ENCODE measurements at regions not wholly inside any gene's neighbourhood (a gene's known extent, or its start where the extent isn't known, plus 50 kb on each side); places are given as distances from the start of the nearest gene placed in this dataset.

DNA sequence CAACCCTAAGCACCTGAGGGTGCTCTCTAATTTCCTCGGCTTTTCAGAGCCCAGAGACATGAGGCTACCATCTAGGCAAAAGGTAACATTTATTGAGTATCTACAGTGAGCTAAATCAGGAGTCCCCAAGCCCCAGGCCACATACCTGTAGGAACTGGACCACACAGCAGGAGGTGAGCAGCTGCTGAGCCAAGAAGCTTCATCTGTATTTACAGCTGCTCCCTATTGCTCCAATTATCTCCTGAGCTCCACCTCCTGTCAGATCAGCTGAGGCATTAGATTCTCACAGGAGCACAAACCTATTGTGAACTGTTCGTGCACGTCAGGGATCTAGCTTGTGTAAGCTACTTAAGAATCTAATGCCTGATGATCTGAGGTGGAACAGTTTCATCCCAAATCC is 70.2 kb downstream of the RND3 start:
- intact Hi-C loops (cut with DNase I): no loop called here
- no peak for DNase-seq

DNA sequence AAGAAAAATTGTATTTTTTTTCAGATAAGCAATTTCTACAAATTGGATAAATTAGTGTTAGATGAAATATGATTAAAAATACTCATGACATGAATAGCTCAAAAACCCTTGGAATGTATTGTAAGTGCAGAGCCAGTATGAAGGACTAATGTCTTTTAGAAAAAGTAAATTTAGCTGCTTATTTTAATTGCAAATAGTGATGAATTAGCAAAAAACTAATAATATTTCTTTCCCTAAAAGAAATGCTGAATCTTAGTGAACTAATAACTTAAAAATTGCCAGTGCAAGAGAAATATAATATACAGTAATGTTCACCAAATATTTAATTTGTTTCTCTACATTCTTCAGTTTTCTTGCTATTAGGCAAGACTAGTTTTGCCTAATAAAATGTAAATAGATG is 72.4 kb downstream of the RND3 start:
- intact Hi-C loops (cut with DNase I): no loop called here
- no peak for DNase-seq

- DNase-seq: no peak
- intact Hi-C loops (cut with DNase I): no loop called here
Measured at GRCh38 chr2:150413910-150414309, 73.6 kb downstream of the RND3 start.

DNA sequence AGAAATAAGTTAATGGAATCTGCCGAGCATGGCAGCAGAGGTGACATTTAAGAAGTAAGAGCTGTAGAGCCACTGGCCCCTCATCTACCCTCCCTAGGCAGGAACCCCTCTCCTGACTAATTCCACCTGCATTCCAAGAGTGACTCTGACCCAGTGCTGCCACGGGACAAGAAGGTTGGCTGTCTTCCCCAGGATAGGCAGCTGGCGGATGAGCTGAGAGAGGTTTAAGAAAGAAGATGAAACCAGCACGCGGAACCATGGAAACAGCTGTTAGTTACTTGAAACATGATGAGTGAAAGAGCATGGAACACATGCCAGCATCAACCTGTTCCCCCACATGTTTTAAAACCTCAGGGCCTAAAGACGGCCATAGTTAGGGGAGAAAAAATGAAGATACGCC is 74.1 kb downstream of the RND3 start:
- intact Hi-C loops (cut with DNase I): no loop called here
- no peak for DNase-seq

- intact Hi-C loops (cut with DNase I): no loop called here
- no peak for DNase-seq
Measured at GRCh38 chr2:150410809-150411208, 76.7 kb downstream of the RND3 start.

- intact Hi-C loops (cut with DNase I): no loop called here
Measured at GRCh38 chr2:150409196-150409595, 78.3 kb downstream of the RND3 start.

GRCh38 chr2:150404147-150404546 is 83.3 kb downstream of the RND3 start:
- no peak for DNase-seq
- intact Hi-C loops (cut with DNase I): no loop called here

More at GRCh38 chr2:150409196-150409595, 78.3 kb downstream of the RND3 start:
- no peak for DNase-seq

DNA sequence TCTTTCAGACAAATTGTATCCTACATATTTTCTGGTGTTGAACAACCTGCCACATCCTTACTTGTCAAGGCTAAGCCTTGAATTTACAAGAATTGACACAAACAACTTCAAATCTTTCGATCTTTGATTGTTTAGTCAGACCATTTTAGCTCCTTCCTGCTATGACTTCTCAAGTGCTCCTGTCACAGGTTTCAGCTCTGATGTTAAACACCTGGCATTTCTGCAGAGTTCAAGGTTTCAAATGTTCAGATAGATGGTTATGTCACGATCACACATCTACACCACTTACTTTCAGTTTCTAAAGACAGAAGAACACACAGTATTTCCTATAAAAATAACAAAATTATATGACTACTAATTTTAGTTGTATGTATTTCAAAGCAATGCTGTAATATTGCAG is 84.0 kb downstream of the RND3 start:
- intact Hi-C loops (cut with DNase I): no loop called here
- DNase-seq: no peak

GRCh38 chr2:150402953-150403352 is 84.5 kb downstream of the RND3 start:
- no peak for DNase-seq
- intact Hi-C loops (cut with DNase I): no loop called here

GRCh38 chr2:150400849-150401248 is 86.6 kb downstream of the RND3 start:
- no peak for DNase-seq
- intact Hi-C loops (cut with DNase I): no loop called here

GRCh38 chr2:150392614-150393013 is 94.9 kb downstream of the RND3 start:
- intact Hi-C loops (cut with DNase I): no loop called here
- DNase-seq: no peak

GRCh38 chr2:150391779-150392178 is 95.7 kb downstream of the RND3 start:
- no peak for DNase-seq
- intact Hi-C loops (cut with DNase I): no loop called here

DNA sequence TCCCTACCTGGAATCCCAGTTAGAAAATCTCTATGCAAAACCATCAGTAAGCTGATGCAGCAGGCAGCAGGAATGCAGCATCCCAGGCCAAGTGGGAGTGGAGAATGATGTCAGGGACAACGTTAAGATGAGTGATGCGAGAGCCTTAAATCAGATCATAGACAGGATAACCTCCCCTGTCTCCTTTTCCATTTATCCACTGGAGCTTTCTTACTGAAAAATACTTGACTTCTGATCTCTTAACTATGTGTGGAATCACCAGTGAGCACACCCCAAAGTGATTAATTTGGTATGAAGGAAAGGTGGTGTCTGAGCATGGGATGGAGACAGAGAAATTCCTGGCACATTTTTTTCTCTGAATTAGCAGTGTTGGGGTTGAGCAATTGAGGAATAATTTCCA is 98.0 kb downstream of the RND3 start:
- intact Hi-C loops (cut with DNase I): no loop called here

DNA sequence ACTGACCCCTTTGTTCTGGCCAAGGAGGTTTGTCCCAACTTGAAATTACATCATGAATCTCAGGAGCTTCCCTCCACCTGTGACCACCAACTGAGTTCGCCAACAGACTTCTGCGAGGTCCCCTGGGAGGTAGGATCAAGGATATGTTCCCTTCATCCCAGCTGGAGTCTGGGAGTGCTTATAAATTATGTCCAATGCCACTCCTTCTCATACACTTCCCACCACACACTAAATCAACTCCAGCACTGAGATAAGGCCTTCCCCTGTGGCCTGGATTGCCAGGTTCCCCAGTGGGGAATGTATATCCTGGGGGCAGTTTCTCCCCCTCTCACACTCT is 99.2 kb downstream of the RND3 start:
- intact Hi-C loops (cut with DNase I): no loop called here
- no peak for DNase-seq

More for the DNA sequence above, 98.0 kb downstream of the RND3 start:
- DNase-seq: no peak

DNA sequence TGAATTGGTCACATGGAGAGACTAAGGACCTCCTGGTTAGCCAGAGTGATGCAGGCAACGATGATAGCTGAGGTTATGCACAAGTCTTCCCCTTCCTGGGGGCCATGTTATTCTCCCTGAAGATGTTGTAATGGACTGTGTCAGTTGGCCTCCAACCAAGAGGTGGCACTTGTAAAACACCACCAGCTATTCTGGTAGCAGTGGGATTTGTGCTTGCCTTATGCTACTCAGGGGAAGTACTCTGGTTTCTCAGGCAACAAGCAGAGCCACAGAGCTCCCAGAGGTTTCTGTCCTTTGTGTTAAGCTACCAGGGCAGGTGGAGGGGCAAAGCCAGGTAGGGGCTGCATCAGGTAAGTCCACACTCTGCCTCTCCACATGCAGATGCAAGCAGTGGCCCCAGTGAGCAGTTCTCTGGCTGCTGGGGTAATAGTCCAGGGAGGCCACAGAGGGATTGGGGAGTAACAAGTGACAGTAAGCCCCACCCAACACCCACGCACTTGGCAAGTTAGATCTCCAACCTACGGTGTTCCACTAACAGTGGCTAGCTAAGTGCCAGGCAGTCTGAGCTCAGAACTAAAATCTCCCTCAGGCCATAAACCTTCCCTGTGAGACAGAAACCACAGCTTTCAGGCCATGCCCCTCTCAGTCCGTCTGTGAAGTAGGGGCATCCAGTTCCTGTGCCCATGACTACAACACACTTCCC is 99.7 kb downstream of the RND3 start:
- intact Hi-C loops (cut with DNase I): no loop called here
- no peak for DNase-seq

- intact Hi-C loops (cut with DNase I): no loop called here
- no peak for DNase-seq
Measured at GRCh38 chr2:150385211-150385610, 102.3 kb downstream of the RND3 start.

- DNase-seq: no peak
- intact Hi-C loops (cut with DNase I): no loop called here
Measured at GRCh38 chr2:150383587-150383986, 103.9 kb downstream of the RND3 start.

DNA sequence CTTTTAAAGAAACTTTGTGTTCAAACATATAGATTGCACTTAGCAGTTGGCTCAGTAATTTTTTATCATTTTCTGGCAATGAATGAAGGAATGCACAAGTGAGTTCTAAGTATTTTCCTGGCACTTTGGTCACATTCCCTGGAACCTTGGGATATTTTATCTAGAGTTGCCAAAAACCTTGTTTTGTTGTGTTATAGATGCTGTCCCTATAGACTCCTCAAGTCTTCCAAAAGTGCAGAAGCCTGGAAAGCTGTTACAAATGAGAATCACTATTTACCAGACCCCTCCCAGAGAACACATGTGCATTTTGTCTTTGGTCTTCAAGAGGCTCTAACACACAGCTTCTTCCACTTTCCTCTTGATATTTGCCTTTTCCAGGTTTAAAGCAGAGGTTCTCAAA is 108.3 kb downstream of the RND3 start:
- intact Hi-C loops (cut with DNase I): no loop called here
- DNase-seq: no peak

DNA sequence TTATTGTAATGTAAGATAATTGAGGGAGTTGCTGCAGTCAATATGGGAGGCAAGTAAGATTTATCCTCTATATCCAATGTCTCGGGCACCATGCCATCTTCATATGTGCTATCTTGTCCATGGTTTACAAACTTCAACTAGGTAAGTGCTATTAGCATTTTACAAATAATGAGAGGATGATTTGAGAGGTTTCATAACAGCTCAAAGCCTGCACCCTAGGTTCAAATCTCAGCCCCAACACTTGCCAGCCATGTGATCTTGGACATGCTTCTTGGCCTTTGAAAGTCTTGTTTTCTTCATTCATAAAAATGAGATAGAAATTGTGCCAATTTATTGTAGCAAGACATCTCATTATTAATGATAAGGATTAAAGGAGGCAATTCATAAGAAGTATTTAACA is 108.8 kb downstream of the RND3 start:
- intact Hi-C loops (cut with DNase I): no loop called here
- DNase-seq: no peak

- intact Hi-C loops (cut with DNase I): no loop called here
Measured at GRCh38 chr2:150376553-150377335, 110.7 kb downstream of the RND3 start.

GRCh38 chr2:150375333-150375732 is 112.1 kb downstream of the RND3 start:
- no peak for DNase-seq
- intact Hi-C loops (cut with DNase I): no loop called here

More at GRCh38 chr2:150376553-150377335, 110.7 kb downstream of the RND3 start:
- no peak for DNase-seq

Measured in head of caudate nucleus (tissue), 42 donors.